Esophagus squamous epithelium (tissue), 5 donors: ENCODE measurements at regions not wholly inside any gene's neighbourhood (a gene's known extent, or its start where the extent isn't known, plus 50 kb on each side); places are given as distances from the start of the nearest gene placed in this dataset.

ENCODE experiments used
- DNase-seq: peaks from one replicate; lab custom pipeline; 2025; lab: John Stamatoyannopoulos, UW
- H3K27ac ChIP-seq, 4 donors: fragments of 200-600 bp; sonication (generic); one replicate each; pipeline ENCODE4 v1.5.1; 2016 to 2019; ENCODE audit warnings: mild to moderate bottlenecking in 1 of 4
- H3K27me3 ChIP-seq, 4 donors: fragments of 200-600 bp; sonication (generic); 1 replicate in 3 of 4; 2 replicates in 1 of 4; pipeline versions ENCODE4 v1.5.1 to v1.6.0; 2017 to 2021; ENCODE audit warnings: antibody characterized with exemption in 1 of 4
- H3K36me3 ChIP-seq, 3 donors: fragments of 200-600 bp; sonication (generic); one replicate each; pipeline ENCODE4 v1.5.1; 2016 to 2019
- H3K4me1 ChIP-seq, 3 donors: fragments of 200-600 bp; sonication (generic); one replicate each; pipeline ENCODE4 v1.5.1; 2017 to 2019
- H3K4me3 ChIP-seq, 4 donors: fragments of 200-600 bp; sonication (generic); 1 replicate in 3 of 4; 2 replicates in 1 of 4; pipeline ENCODE4 v1.5.1; 2016 to 2019; ENCODE audit warnings: mild to moderate bottlenecking in 2 of 4, moderate library complexity in 1 of 4
- H3K9me3 ChIP-seq, 3 donors: fragments of 200-600 bp; sonication (generic); one replicate each; pipeline ENCODE4 v1.5.1; 2016 to 2019
- POLR2A ChIP-seq, 4 donors: fragments of 450-650 bp; IDR thresholded peaks; one replicate each; pipeline ENCODE4 v1.6.1; 2017; ENCODE audit warnings: antibody characterized with exemption in 4 of 4, mild to moderate bottlenecking in 4 of 4, moderate library complexity in 3 of 4
- WGBS, 2 donors: methylation state at CpG; one replicate each; pipeline ENCODE4 v1.1.5; 2018; 5-methylcytosine and 5-hydroxymethylcytosine counted together
- intact Hi-C: fragments of 100-400 bp; cut with DNase I; formaldehyde crosslinking; loops from one replicate; pipeline ENCODE4 v1.15.0; 2022
- TF ChIP-seq, protein P1 (sequence below), 6 experiments: fragments of 450-650 bp in 4 of 6; fragments of 200-600 bp in 2 of 6; sonication (generic) in 2 of 6; IDR thresholded peaks; one replicate each; pipeline ENCODE4 v1.5.1; 2016 to 2019; ENCODE audit warnings: antibody characterized with exemption in 6 of 6, mild to moderate bottlenecking in 4 of 6, moderate library complexity in 4 of 6
- donor health status: DM: yes; HTN: yes; CAD: no.

DNA sequence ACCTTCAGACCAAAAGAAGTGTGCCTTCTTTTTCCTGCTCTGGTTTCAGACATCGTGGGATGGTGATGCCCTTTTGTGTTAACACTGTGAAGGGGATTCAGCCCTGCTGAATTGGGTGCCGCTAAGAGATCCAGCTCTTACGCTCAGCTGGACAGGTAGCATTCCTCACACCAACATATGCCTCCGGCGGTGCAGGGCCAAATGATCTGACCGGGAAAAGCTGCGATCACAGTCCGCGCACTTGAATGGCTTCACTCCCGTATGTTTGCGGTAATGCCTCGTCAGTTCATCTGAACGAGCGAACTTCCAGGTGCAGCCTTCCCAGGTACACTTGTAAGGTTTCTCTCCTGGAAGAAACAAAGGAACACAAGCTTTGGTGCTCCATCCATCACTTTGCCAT, 438.9 kb downstream of the KLF12 start:
- 96 to 97% methylated on average over 9 to 14 of the region's 14 CpGs for WGBS, 2 donors
- H3K4me3 ChIP-seq: no peak overlapping the region
- no peaks in the 10 kb centered on the region for H3K27me3 ChIP-seq
- TF ChIP-seq, protein P1, sequence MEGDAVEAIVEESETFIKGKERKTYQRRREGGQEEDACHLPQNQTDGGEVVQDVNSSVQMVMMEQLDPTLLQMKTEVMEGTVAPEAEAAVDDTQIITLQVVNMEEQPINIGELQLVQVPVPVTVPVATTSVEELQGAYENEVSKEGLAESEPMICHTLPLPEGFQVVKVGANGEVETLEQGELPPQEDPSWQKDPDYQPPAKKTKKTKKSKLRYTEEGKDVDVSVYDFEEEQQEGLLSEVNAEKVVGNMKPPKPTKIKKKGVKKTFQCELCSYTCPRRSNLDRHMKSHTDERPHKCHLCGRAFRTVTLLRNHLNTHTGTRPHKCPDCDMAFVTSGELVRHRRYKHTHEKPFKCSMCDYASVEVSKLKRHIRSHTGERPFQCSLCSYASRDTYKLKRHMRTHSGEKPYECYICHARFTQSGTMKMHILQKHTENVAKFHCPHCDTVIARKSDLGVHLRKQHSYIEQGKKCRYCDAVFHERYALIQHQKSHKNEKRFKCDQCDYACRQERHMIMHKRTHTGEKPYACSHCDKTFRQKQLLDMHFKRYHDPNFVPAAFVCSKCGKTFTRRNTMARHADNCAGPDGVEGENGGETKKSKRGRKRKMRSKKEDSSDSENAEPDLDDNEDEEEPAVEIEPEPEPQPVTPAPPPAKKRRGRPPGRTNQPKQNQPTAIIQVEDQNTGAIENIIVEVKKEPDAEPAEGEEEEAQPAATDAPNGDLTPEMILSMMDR (IDR thresholded peaks at IDR 0.05): no peak
- no peak for TF ChIP-seq POLR2A (IDR thresholded peaks at IDR 0.05)
- no peaks in the 10 kb centered on the region for H3K9me3 ChIP-seq
- intact Hi-C loops: no loop called here
- peaks cover 0 to 16% (median 0%) of the 10 kb centered on the region in 3 donors for H3K36me3 ChIP-seq
- H3K4me1 ChIP-seq: no peaks in the 10 kb centered on the region
- DNase-seq: no peak
- H3K27ac ChIP-seq: no peak overlapping the region

DNA sequence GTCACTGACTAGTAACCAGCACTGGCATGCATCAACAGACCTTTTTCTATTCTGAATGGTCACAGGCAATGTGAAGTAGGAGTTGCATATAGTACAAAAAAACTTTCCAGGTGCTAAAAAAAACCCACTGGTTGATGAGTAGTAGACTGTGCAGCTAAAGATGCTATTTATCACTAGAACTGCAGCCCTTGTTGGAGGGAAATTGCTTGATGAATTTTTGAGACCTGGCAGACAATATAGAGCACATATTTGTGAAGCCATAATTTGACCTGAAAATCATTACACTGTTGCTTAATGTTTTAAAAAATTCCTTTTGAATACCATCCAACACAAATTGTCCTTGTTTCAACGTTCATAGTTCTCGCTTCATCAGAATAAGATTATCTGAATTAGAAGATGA, 441.0 kb downstream of the KLF12 start:
- Histone ChIP-seq H3K36me3 (peaks cover 0 to 16% (median 0%) of the 10 kb centered on the region in 3 donors), H3K27me3 (no peaks in the 10 kb centered on the region), H3K9me3 (no peaks in the 10 kb centered on the region), H3K4me3 (no peak overlapping the region), H3K4me1 (no peaks in the 10 kb centered on the region), H3K27ac (no peak overlapping the region)
- intact Hi-C loops: no loop called here
- WGBS, 2 donors: 66 to 74% methylated on average over 2 of the region's 2 CpGs
- TF ChIP-seq, protein P1 (IDR thresholded peaks at IDR 0.05): no peak
- TF ChIP-seq POLR2A (IDR thresholded peaks at IDR 0.05): no peak
- DNase-seq: no peak

DNA sequence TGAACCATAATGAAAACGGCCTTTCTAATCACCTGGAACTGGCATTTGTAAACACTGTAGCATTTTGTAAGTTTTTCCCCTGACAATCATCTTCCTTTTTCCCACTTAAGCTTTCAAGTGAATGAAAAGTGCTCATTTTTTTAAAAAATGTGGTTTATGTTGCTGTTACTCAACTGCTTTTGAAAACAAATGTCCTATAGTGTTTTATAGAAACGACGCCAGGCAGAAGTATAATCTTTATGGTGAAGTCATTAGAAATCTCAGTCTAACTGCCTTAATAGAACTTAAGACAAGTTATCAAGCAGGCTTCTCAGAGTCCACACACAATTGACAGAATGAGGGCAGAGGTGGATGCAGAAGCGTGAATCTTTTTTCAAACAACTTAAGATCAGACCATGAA, 442.3 kb downstream of the KLF12 start:
- WGBS, 2 donors: 79 to 82% methylated on average over 4 of the region's 4 CpGs
- Histone ChIP-seq H3K27ac (no peak overlapping the region), H3K4me1 (no peaks in the 10 kb centered on the region), H3K27me3 (no peaks in the 10 kb centered on the region), H3K36me3 (peaks cover 0 to 16% (median 0%) of the 10 kb centered on the region in 3 donors), H3K9me3 (no peaks in the 10 kb centered on the region), H3K4me3 (no peak overlapping the region)
- TF ChIP-seq POLR2A (IDR thresholded peaks at IDR 0.05): no peak
- TF ChIP-seq, protein P1 (IDR thresholded peaks at IDR 0.05): no peak
- no peak for DNase-seq
- intact Hi-C loops: no loop called here

DNA sequence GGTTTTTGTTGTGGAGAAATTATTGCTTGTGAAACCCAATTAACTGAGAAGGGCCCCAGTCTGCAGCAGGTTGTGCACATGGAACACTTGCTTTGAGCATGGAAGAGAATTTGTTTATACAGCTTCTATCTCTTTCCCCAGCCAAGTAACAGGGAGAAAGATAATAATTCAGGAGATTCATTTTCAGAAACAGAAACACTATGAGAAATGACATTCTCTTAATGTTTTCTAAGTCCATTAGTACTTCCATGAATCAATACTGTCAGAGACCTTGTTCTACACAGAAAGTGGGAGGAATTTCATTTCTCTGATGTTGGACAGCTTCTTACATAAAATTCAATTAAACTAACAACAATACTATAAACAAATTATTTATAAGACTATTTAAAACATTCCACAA, 446.3 kb downstream of the KLF12 start:
- H3K9me3 ChIP-seq: no peaks in the 10 kb centered on the region
- no peak for TF ChIP-seq POLR2A (IDR thresholded peaks at IDR 0.05)
- TF ChIP-seq, protein P1 (IDR thresholded peaks at IDR 0.05): no peak

DNA sequence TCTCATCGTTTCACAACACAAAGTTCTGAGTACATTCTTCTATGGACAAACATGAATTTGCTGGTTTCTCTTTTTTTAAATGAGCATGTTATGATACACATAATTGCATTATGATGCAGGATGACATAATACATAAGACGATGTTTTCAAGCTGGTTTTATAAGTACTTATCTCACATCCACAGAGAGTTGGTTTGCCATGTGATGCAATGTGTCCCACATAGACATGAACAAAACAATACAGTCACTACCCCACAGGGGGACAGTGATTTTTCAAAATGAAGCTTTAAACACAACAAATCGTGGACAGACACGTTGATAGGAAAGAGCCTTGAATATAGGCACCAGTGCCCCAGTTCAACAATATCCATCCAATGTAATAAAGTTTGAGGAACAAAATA, 447.1 kb downstream of the KLF12 start:
- TF ChIP-seq, protein P1 (IDR thresholded peaks at IDR 0.05): no peak
- no peak for TF ChIP-seq POLR2A (IDR thresholded peaks at IDR 0.05)
- Histone ChIP-seq H3K27ac (no peak overlapping the region), H3K4me1 (peaks cover 0 to 15% (median 0%) of the 10 kb centered on the region in 3 donors), H3K9me3 (no peaks in the 10 kb centered on the region), H3K27me3 (no peaks in the 10 kb centered on the region), H3K4me3 (no peak overlapping the region), H3K36me3 (no peaks in the 10 kb centered on the region)
- intact Hi-C loops: no loop called here
- no peak for DNase-seq
- 82 to 84% methylated on average over 4 of the region's 4 CpGs for WGBS, 2 donors

More for the DNA sequence above, 446.3 kb downstream of the KLF12 start:
- DNase-seq: no peak
- peaks cover 0 to 15% (median 0%) of the 10 kb centered on the region in 3 donors for H3K4me1 ChIP-seq
- H3K36me3 ChIP-seq: no peaks in the 10 kb centered on the region
- no peak overlapping the region for H3K27ac ChIP-seq
- intact Hi-C loops: no loop called here
- no peak overlapping the region for H3K4me3 ChIP-seq
- no peaks in the 10 kb centered on the region for H3K27me3 ChIP-seq
